Breast epithelium (tissue), 4 donors: ENCODE measurements at regions not wholly inside any gene's neighbourhood (a gene's known extent, or its start where the extent isn't known, plus 50 kb on each side); places are given as distances from the start of the nearest gene placed in this dataset.

Experiments
- DNase-seq, 2 donors: peaks; one replicate each; pipeline ENCODE4 v3.0.0-alpha.2; 2019; ENCODE audit warnings: low spot score in 2 of 2
- H3K27ac ChIP-seq, 2 donors: fragments of 200-600 bp; sonication (generic) in 1 of 2; one replicate each; pipeline ENCODE4 v1.5.1; 2016 to 2019; ENCODE audit warnings: mild to moderate bottlenecking in 1 of 2
- H3K27me3 ChIP-seq, 2 donors: fragments of 200-600 bp; sonication (generic) in 1 of 2; one replicate each; pipeline versions ENCODE4 v1.5.1 to v1.6.0; 2017 to 2019; ENCODE audit warnings: control low read depth in 1 of 2, mild to moderate bottlenecking in 1 of 2
- H3K36me3 ChIP-seq: fragments of 200-600 bp; one replicate; pipeline ENCODE4 v1.5.1; 2019
- H3K4me1 ChIP-seq, 2 donors: fragments of 200-600 bp; sonication (generic); one replicate each; pipeline ENCODE4 v1.5.1; 2016 to 2019; ENCODE audit warnings: control low read depth in 1 of 2
- H3K4me3 ChIP-seq, 3 donors: fragments of 200-600 bp; sonication (generic); 1 replicate in 2 of 3; 2 replicates in 1 of 3; pipeline ENCODE4 v1.5.1; 2016 to 2019; ENCODE audit warnings: mild to moderate bottlenecking in 3 of 3, moderate library complexity in 2 of 3
- H3K9me3 ChIP-seq, 2 donors: fragments of 200-600 bp; sonication (generic) in 1 of 2; one replicate each; pipeline ENCODE4 v1.5.1; 2016 to 2019; ENCODE audit warnings: control low read depth in 1 of 2
- CTCF ChIP-seq, 3 donors: fragments of 450-650 bp; IDR thresholded peaks; one replicate each; pipeline ENCODE4 v1.5.1; 2016 to 2017; ENCODE audit warnings: antibody characterized with exemption in 3 of 3, mild to moderate bottlenecking in 3 of 3, moderate library complexity in 3 of 3
- POLR2A ChIP-seq: fragments of 450-650 bp; IDR thresholded peaks from one replicate; pipeline ENCODE4 v1.6.1; 2016; ENCODE audit warnings: antibody characterized with exemption, mild to moderate bottlenecking, moderate library complexity
- POLR2AphosphoS5 ChIP-seq, 3 donors: sonication (generic); formaldehyde crosslinking; IDR thresholded peaks; one replicate each; pipeline ENCODE4 v1.6.1; 2017; ENCODE audit warnings: antibody characterized with exemption in 3 of 3
- intact Hi-C: fragments of 100-400 bp; cut with DNase I; formaldehyde crosslinking; loops from one replicate; pipeline ENCODE4 v1.15.1; 2023; ENCODE audit warnings: low total_unique reads

GRCh38 chr12:91729543-91729942, 416.1 kb downstream of the BTG1 start:
- no peak overlapping the region for H3K27ac ChIP-seq
- no peaks in the 10 kb centered on the region for H3K4me1 ChIP-seq
- no peaks in the 10 kb centered on the region for H3K27me3 ChIP-seq
- H3K4me3 ChIP-seq: no peak overlapping the region
- intact Hi-C loops: no loop called here
- H3K36me3 ChIP-seq: peaks cover 4% of the 10 kb centered on the region
- H3K9me3 ChIP-seq: no peaks in the 10 kb centered on the region
- no peak for DNase-seq
- TF ChIP-seq CTCF (IDR thresholded peaks at IDR 0.05) (no peak), POLR2AphosphoS5 (IDR thresholded peaks at IDR 0.05) (no peak), POLR2A (no peak)

- no peak overlapping the region for H3K4me3 ChIP-seq
- H3K4me1 ChIP-seq: no peaks in the 10 kb centered on the region
- H3K36me3 ChIP-seq: no peaks in the 10 kb centered on the region
- H3K27me3 ChIP-seq: no peaks in the 10 kb centered on the region
- no peak for DNase-seq
- TF ChIP-seq CTCF (IDR thresholded peaks at IDR 0.05) (no peak), POLR2A (no peak), POLR2AphosphoS5 (IDR thresholded peaks at IDR 0.05) (no peak)
- H3K27ac ChIP-seq: no peak overlapping the region
- intact Hi-C loops: no loop called here
- no peaks in the 10 kb centered on the region for H3K9me3 ChIP-seq
These were observed 422.5 kb downstream of the BTG1 start for GRCh38 chr12:91723191-91723590.

- TF ChIP-seq POLR2AphosphoS5 (IDR thresholded peaks at IDR 0.05) (no peak), POLR2A (no peak), CTCF (IDR thresholded peaks at IDR 0.05) (no peak)
- Histone ChIP-seq H3K4me1 (no peaks in the 10 kb centered on the region), H3K27ac (no peak overlapping the region), H3K36me3 (no peaks in the 10 kb centered on the region), H3K9me3 (no peaks in the 10 kb centered on the region), H3K27me3 (no peaks in the 10 kb centered on the region), H3K4me3 (no peak overlapping the region)
- DNase-seq: no peak
- intact Hi-C loops: no loop called here
These were observed 423.6 kb downstream of the BTG1 start for GRCh38 chr12:91722072-91722471.

GRCh38 chr12:91721023-91721422, 424.6 kb downstream of the BTG1 start:
- H3K27me3 ChIP-seq: no peaks in the 10 kb centered on the region
- no peaks in the 10 kb centered on the region for H3K36me3 ChIP-seq
- H3K9me3 ChIP-seq: no peaks in the 10 kb centered on the region
- intact Hi-C loops: no loop called here
- no peak for TF ChIP-seq POLR2A
- no peak for TF ChIP-seq POLR2AphosphoS5 (IDR thresholded peaks at IDR 0.05)
- no peak for TF ChIP-seq CTCF (IDR thresholded peaks at IDR 0.05)
- H3K27ac ChIP-seq: no peak overlapping the region
- no peak for DNase-seq
- no peak overlapping the region for H3K4me3 ChIP-seq
- H3K4me1 ChIP-seq: no peaks in the 10 kb centered on the region

GRCh38 chr12:91718326-91718725, 427.3 kb downstream of the BTG1 start:
- no peak overlapping the region for H3K4me3 ChIP-seq
- H3K9me3 ChIP-seq: no peaks in the 10 kb centered on the region
- DNase-seq: no peak
- no peaks in the 10 kb centered on the region for H3K36me3 ChIP-seq
- peak overlapping the region in 1 of 2 donors; percentile 22 for H3K27ac ChIP-seq
- H3K27me3 ChIP-seq: no peaks in the 10 kb centered on the region
- H3K4me1 ChIP-seq: no peaks in the 10 kb centered on the region
- TF ChIP-seq POLR2AphosphoS5 (IDR thresholded peaks at IDR 0.05): no peak
- no peak for TF ChIP-seq CTCF (IDR thresholded peaks at IDR 0.05)
- no peak for TF ChIP-seq POLR2A
- intact Hi-C loops: no loop called here
